ENCODE measurements at regions not wholly inside any gene's neighbourhood (a gene's known extent, or its start where the extent isn't known, plus 50 kb on each side); places are given as distances from the start of the nearest gene placed in this dataset.

DNA sequence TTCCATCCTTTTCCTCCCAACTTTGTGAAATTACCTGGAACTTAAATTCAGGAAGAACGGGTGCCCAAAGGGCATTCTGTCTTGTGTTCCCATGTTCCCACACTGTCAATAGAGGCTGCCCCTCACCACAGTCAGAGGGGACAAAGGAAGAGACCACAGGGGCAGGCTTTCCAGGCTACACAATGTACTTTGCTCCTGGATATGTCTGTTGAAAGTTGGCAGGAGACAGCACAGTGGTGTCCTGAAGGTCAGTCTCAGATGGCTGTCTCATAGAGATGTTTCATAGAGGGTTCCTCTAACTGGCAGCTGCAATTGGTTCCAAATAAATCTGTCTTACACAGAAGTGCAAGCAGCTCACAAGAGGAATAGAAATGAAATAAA lies 107.8 kb upstream of the TGFBR2 start:
- ChIA-PET POLR2A (no interaction called here), CTCF (interaction anchor here (0.9 kb wide), 1 partner anchor 195 kb away, joined by 3 read pairs; no protein-coding TSS in a partner anchor)

DNA sequence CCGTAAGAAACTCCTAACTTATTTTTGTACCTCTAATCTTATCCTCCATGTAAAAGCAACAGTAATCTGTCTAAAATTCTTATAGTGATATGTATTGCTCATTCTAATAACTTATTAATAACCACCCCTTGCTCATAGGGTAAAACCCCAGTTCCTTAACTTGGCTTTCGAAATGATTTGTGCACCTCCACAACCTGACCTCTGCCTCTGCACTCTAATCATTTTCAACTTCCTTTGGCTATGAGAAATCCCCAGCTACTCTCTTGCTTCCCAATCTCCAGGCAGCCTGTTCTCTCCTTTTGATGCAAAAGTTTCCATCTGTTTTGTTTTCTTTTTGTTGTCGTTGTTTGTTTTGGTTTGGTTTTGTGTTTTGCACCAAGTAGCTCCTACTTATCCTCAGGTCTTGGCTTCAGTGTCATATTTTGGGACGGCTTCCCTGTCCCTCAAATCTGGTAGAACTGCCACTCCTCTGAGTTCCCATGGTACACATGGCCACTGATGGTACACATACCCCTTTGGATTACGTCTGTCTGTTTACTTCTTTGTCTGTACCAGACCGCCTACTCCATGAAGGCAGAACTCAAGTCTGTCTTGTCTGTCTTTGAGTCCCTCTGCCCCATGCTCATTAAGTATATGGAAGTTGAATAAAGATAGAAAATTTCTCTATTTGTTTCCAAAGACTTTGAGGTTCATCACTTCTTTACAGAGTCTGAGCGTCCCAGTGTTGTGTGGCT lies 105.6 kb upstream of the TGFBR2 start:
- Histone ChIP-seq H3K36me3 (ENCODE audit: control insufficient read depth, insufficient read depth, low read length) (no peaks in the 10 kb centered on the region), H3K27me3 (ENCODE audit: control insufficient read depth, insufficient read depth, low read length) (no peaks in the 10 kb centered on the region), H3K4me3 (ENCODE audit: low read depth, low read length) (no peak overlapping the region)
- no peak for DNase-seq (ENCODE audit: low read depth)
- POLR2A ChIA-PET: no interaction called here
- TF ChIP-seq, protein P1, sequence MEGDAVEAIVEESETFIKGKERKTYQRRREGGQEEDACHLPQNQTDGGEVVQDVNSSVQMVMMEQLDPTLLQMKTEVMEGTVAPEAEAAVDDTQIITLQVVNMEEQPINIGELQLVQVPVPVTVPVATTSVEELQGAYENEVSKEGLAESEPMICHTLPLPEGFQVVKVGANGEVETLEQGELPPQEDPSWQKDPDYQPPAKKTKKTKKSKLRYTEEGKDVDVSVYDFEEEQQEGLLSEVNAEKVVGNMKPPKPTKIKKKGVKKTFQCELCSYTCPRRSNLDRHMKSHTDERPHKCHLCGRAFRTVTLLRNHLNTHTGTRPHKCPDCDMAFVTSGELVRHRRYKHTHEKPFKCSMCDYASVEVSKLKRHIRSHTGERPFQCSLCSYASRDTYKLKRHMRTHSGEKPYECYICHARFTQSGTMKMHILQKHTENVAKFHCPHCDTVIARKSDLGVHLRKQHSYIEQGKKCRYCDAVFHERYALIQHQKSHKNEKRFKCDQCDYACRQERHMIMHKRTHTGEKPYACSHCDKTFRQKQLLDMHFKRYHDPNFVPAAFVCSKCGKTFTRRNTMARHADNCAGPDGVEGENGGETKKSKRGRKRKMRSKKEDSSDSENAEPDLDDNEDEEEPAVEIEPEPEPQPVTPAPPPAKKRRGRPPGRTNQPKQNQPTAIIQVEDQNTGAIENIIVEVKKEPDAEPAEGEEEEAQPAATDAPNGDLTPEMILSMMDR (IDR thresholded peaks at IDR 0.05; ENCODE audit: insufficient read depth, low read depth, low read length): no peak
- CTCF ChIA-PET: interaction anchor here (1.2 kb wide), 1 partner anchor 75 kb away, joined by 3 read pairs; no protein-coding TSS in a partner anchor

More for the DNA sequence above, 107.8 kb upstream of the TGFBR2 start:
- H3K4me3 ChIP-seq (ENCODE audit: low read depth, low read length): no peak overlapping the region
- TF ChIP-seq, protein P1 (IDR thresholded peaks at IDR 0.05; ENCODE audit: insufficient read depth, low read depth, low read length): no peak
- no peak for DNase-seq (ENCODE audit: low read depth)
- no peaks in the 10 kb centered on the region for H3K27me3 ChIP-seq (ENCODE audit: control insufficient read depth, insufficient read depth, low read length)
- H3K36me3 ChIP-seq (ENCODE audit: control insufficient read depth, insufficient read depth, low read length): no peaks in the 10 kb centered on the region

DNA sequence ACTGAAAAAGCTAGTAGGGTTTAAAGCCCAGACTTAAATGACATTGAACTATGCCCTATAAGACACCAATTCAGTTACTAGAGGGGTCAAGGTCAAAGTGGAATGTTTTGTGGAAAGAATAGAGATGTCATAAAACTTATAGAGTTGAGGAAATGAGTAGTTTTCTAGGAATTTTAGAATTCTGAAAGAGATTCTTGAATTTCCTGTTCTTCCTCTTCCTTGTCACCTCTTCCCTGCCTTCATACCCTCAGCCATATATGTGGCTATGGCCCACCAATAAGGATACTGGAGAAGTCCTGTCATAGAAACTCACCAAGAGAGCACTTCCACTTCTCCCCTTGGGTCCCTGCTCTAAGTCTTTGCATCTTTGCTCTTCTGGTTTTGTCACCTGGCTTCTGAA lies 104.9 kb upstream of the TGFBR2 start:
- Histone ChIP-seq H3K27me3 (ENCODE audit: control insufficient read depth, insufficient read depth, low read length) (no peaks in the 10 kb centered on the region), H3K4me3 (ENCODE audit: low read depth, low read length) (no peak overlapping the region), H3K36me3 (ENCODE audit: control insufficient read depth, insufficient read depth, low read length) (no peaks in the 10 kb centered on the region)
- CTCF ChIA-PET: no interaction called here
- DNase-seq (ENCODE audit: low read depth): no peak
- TF ChIP-seq, protein P1 (IDR thresholded peaks at IDR 0.05; ENCODE audit: insufficient read depth, low read depth, low read length): no peak
- POLR2A ChIA-PET: no interaction called here

DNA sequence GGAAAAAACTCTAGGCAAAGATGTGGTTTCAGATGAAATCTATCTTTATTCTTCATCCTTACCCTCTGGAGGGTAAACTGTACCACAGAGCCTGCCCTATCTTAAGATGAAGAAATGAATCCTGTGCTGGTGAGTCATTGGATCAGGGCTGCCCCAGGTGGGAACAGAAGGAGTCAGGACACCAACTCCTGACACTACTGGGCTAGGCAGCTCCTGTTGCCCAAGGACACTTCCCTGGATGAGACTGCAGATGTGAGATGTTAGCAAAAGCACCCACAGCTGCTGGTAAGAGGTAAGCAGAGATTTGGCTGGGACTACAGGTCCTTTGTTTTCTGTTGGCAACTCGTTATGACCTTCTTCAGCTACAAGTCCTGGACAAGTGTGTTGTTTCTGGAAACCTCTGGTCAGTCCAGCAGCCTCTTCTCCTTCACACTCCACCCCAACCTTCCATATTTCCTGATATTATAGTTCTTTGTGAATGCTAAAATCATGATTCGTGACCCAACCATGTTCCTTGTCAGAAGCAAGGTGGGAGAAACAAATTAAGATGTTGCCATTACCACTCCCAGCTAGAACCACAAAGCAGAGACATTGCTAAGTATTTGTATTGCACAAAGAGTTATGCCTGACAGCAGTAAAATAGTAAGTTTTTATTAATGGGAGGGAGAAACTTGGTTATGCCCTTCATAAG lies 104.2 kb upstream of the TGFBR2 start:
- ChIA-PET CTCF (no interaction called here), POLR2A (no interaction called here)
- Histone ChIP-seq H3K27me3 (ENCODE audit: control insufficient read depth, insufficient read depth, low read length) (no peaks in the 10 kb centered on the region), H3K4me3 (ENCODE audit: low read depth, low read length) (no peak overlapping the region), H3K36me3 (ENCODE audit: control insufficient read depth, insufficient read depth, low read length) (no peaks in the 10 kb centered on the region)
- no peak for DNase-seq (ENCODE audit: low read depth)
- TF ChIP-seq, protein P1 (IDR thresholded peaks at IDR 0.05; ENCODE audit: insufficient read depth, low read depth, low read length): no peak

DNA sequence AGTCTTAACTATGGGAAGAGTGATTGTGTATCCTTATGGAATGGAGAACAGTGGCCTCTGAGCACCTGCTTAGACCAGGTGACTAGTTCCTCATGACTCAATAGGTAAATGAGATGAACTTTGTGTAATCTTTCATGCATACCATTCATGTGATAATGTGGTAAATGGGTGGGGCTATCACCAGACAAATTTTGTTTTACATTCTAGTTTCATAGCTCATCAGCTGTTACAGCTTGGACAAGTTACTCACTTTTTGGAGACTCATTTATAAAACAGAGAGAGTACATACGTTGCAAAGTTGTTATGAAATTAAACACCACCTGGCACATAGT lies 103.7 kb upstream of the TGFBR2 start:
- no peaks in the 10 kb centered on the region for H3K27me3 ChIP-seq (ENCODE audit: control insufficient read depth, insufficient read depth, low read length)
- no peaks in the 10 kb centered on the region for H3K36me3 ChIP-seq (ENCODE audit: control insufficient read depth, insufficient read depth, low read length)
- TF ChIP-seq, protein P1 (IDR thresholded peaks at IDR 0.05; ENCODE audit: insufficient read depth, low read depth, low read length): no peak
- ChIA-PET POLR2A (no interaction called here), CTCF (interaction anchor here (0.9 kb wide), 1 partner anchor 304 kb away, joined by 4 read pairs; no protein-coding TSS in a partner anchor)
- H3K4me3 ChIP-seq (ENCODE audit: low read depth, low read length): no peak overlapping the region
- no peak for DNase-seq (ENCODE audit: low read depth)
